HCT116 (cell line): ENCODE measurements at regions not wholly inside any gene's neighbourhood (a gene's known extent, or its start where the extent isn't known, plus 50 kb on each side); places are given as distances from the start of the nearest gene placed in this dataset.

Source experiments
- CEBPB ChIP-seq: IDR thresholded peaks from 2 replicates; pipeline ENCODE4 v1.6.1; 2012; ENCODE audit warnings: low read depth
- CTCF ChIP-seq, 3 experiments: fragments of 200-600 bp in 1 of 3; sonication (generic) in 1 of 3; IDR thresholded peaks in 2 of 3; conservative IDR thresholded peaks in 1 of 3; 2 replicates each; pipeline ENCODE4 v1.5.1; 2012 to 2017; ENCODE audit warnings: low read depth in 2 of 3, low read length in 2 of 3, antibody characterized with exemption in 1 of 3, borderline replicate concordance in 1 of 3, control low read depth in 1 of 3, mild to moderate bottlenecking in 1 of 3, mixed read lengths in 1 of 3, mixed run types in 1 of 3, moderate library complexity in 1 of 3; ENCODE audit not compliant: insufficient read depth in 1 of 3
- EGR1 ChIP-seq: IDR thresholded peaks from 2 replicates; pipeline ENCODE4 v1.6.1; 2012; ENCODE audit warnings: low read depth
- EZH2 ChIP-seq: fragments of 200-600 bp; sonication (generic); IDR thresholded peaks from 2 replicates; pipeline ENCODE4 v1.6.1; 2017; ENCODE audit warnings: antibody characterized with exemption, mixed run types
- POLR2A ChIP-seq: IDR thresholded peaks from 2 replicates; pipeline ENCODE4 v1.7.0; 2011; ENCODE audit warnings: borderline replicate concordance; ENCODE audit not compliant: insufficient read depth, insufficient read length; ENCODE audit errors: extremely low read depth
- POLR2AphosphoS5 ChIP-seq: IDR thresholded peaks from 2 replicates; pipeline ENCODE4 v1.6.1; 2011; ENCODE audit warnings: mild to moderate bottlenecking, low read depth, low read length, moderate library complexity
- REST ChIP-seq: IDR thresholded peaks from 2 replicates; pipeline ENCODE4 v1.6.1; 2012; ENCODE audit warnings: low read depth
- YY1 ChIP-seq: IDR thresholded peaks from 2 replicates; pipeline ENCODE4 v1.6.1; 2011; ENCODE audit warnings: low read length, low read depth, moderate library complexity, mild to moderate bottlenecking; ENCODE audit not compliant: insufficient replicate concordance; ENCODE audit errors: extremely low read depth
- ZBTB33 ChIP-seq: IDR thresholded peaks from 2 replicates; pipeline ENCODE4 v1.6.1; 2011; ENCODE audit warnings: mild to moderate bottlenecking, low read length, moderate library complexity; ENCODE audit not compliant: insufficient replicate concordance; ENCODE audit errors: extremely low read depth
- ZFX ChIP-seq: fragments of 450-650 bp; IDR thresholded peaks from 2 replicates; pipeline ENCODE4 v1.6.1; 2017
- TF ChIP-seq, protein P1 (sequence below): IDR thresholded peaks from 2 replicates; pipeline ENCODE4 v1.6.1; 2012

DNA sequence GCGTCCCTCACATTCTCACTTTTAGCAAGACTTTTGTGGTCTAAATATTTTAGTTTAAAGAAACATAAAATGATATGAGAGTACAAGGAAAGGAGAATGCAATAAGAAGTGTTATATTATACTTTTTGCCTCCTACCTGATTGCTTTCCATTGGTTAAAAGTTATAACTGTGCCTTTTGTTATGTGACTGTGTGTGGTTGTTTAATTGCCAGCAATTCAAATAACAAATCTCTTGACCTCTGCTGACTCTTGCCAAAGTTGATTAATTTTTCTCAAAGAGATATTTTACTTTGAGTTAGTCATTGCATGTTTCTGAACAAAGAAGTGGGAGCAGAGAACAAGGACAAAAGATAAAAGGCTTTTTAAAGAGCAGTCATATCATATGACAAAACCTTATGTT lies 599.5 kb downstream of the SUCLG1 start:
- TF ChIP-seq EGR1 (no peak), EZH2 (no peak), YY1 (no peak), CTCF (IDR thresholded peaks at IDR 0.05 in 2 of 3, conservative IDR thresholded peaks at IDR 0.05 in 1 of 3; ENCODE audit: borderline replicate concordance in 1 of 3, insufficient read depth in 1 of 3, low read depth in 2 of 3, low read length in 2 of 3) (no peak), REST (no peak), ZFX (no peak), POLR2AphosphoS5 (no peak), CEBPB (no peak), POLR2A (no peak), ZBTB33 (no peak)
- TF ChIP-seq, protein P1, sequence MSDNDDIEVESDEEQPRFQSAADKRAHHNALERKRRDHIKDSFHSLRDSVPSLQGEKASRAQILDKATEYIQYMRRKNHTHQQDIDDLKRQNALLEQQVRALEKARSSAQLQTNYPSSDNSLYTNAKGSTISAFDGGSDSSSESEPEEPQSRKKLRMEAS, result no peak
